GM23248 (cell line): ENCODE measurements at regions not wholly inside any gene's neighbourhood (a gene's known extent, or its start where the extent isn't known, plus 50 kb on each side); places are given as distances from the start of the nearest gene placed in this dataset.

Source experiments
- DNase-seq: peaks from one replicate; pipeline ENCODE4 v3.0.0-alpha.2; 2015
- H2AFZ ChIP-seq: fragments of 200-600 bp; sonication (generic); 2 replicates; pipeline ENCODE4 v1.6.1; 2016; ENCODE audit warnings: antibody characterized with exemption
- H3F3A ChIP-seq: fragments of 200-600 bp; sonication (generic); 2 replicates; pipeline ENCODE4 v1.6.1; 2016; ENCODE audit warnings: mild to moderate bottlenecking, antibody characterized with exemption, mixed run types; ENCODE audit not compliant: insufficient read depth
- H3K27ac ChIP-seq: fragments of 200-600 bp; sonication (generic); 2 replicates; pipeline ENCODE4 v1.5.1; 2016; ENCODE audit warnings: mild to moderate bottlenecking
- H3K27me3 ChIP-seq: fragments of 200-600 bp; sonication (generic); replicated peaks from 2 replicates; pipeline ENCODE4 v1.6.1; 2016; ENCODE audit warnings: mild to moderate bottlenecking; ENCODE audit not compliant: insufficient read depth
- H3K36me3 ChIP-seq: fragments of 200-600 bp; sonication (generic); 2 replicates; pipeline ENCODE4 v1.6.1; 2016; ENCODE audit warnings: low read depth, mild to moderate bottlenecking
- H3K4me1 ChIP-seq: fragments of 200-600 bp; sonication (generic); 2 replicates; pipeline ENCODE4 v1.6.1; 2016; ENCODE audit warnings: mild to moderate bottlenecking; ENCODE audit not compliant: insufficient read depth
- H3K4me2 ChIP-seq: fragments of 200-600 bp; sonication (generic); one replicate; pipeline ENCODE4 v1.6.1; 2016; ENCODE audit warnings: mild to moderate bottlenecking; ENCODE audit not compliant: unreplicated experiment
- H3K4me3 ChIP-seq: fragments of 200-600 bp; sonication (generic); 2 replicates; pipeline ENCODE4 v1.5.1; 2016; ENCODE audit warnings: mild to moderate bottlenecking
- H3K79me2 ChIP-seq: fragments of 200-600 bp; sonication (generic); 2 replicates; pipeline ENCODE4 v1.6.1; 2016; ENCODE audit warnings: mild to moderate bottlenecking; ENCODE audit not compliant: insufficient read depth
- H3K9ac ChIP-seq: fragments of 200-600 bp; sonication (generic); 2 replicates; pipeline ENCODE4 v1.6.1; 2016; ENCODE audit warnings: mild to moderate bottlenecking
- H3K9me2 ChIP-seq: fragments of 200-600 bp; sonication (generic); 2 replicates; pipeline ENCODE4 v1.6.1; 2016; ENCODE audit warnings: mixed run types, mild to moderate bottlenecking, moderate library complexity; ENCODE audit not compliant: insufficient read depth
- H3K9me3 ChIP-seq: fragments of 200-600 bp; sonication (generic); one replicate; pipeline ENCODE4 v1.6.1; 2017; ENCODE audit warnings: low read depth
- H4K20me1 ChIP-seq: fragments of 200-600 bp; sonication (generic); 2 replicates; pipeline ENCODE4 v1.6.0; 2016; ENCODE audit not compliant: insufficient read depth
- EZH2 ChIP-seq: fragments of 200-600 bp; sonication (generic); IDR thresholded peaks from 2 replicates; pipeline ENCODE4 v1.6.1; 2018; ENCODE audit warnings: antibody characterized with exemption, mild to moderate bottlenecking; ENCODE audit not compliant: insufficient read depth, poor library complexity, severe bottlenecking
- EZH2phosphoT487 ChIP-seq: fragments of 200-600 bp; sonication (generic); IDR thresholded peaks from 2 replicates; pipeline ENCODE4 v1.6.1; 2018; ENCODE audit warnings: antibody characterized with exemption, moderate library complexity, mild to moderate bottlenecking, low read depth; ENCODE audit not compliant: insufficient read depth
- WGBS, 2 experiments: methylation state at CpG; one replicate each; pipeline ENCODE4 v1.1.6; 2015 to 2017; ENCODE audit warnings: low lambda C conversion rate in 2 of 2, low coverage in 1 of 2; ENCODE audit errors: missing lambda C conversion rate in 2 of 2; 5-methylcytosine and 5-hydroxymethylcytosine counted together
- in situ Hi-C: fragments of 300-500 bp; cut with MboI; formaldehyde crosslinking; loops from 2 replicates; pipeline ENCODE4 v1.15.0; 2020

DNA sequence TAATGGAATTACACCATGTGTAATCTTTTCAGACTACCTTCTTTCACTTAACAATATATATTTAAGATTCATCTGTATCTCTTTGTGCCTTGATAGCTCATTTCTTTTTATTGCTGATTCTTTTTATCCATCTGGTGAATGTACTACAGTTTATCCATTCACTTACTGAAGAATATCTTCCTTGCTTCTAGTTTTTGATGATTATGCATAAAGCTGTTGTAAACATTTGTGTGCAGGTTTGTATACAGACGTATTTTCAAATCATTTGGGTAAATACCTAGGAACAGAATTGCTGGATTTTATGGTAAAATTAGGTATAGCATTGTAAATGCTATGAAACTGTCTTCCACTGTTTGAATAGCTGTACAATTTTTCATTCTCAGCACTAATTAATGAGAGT, 592.6 kb upstream of the HS6ST1 start:
- H3K9ac ChIP-seq, result no peak overlapping the region
- H3F3A ChIP-seq, result no peaks in the 10 kb centered on the region
- in situ Hi-C loops, result no loop called here
- H3K9me2 ChIP-seq, result no peaks in the 10 kb centered on the region
- H3K36me3 ChIP-seq, result no peaks in the 10 kb centered on the region
- no peak overlapping the region for H3K4me3 ChIP-seq
- H3K9me3 ChIP-seq, result no peaks in the 10 kb centered on the region
- WGBS, 2 experiments, result 2 to 4% methylated on average over 1 of the region's 1 CpG
- no peaks in the 10 kb centered on the region for H3K4me1 ChIP-seq
- no peak overlapping the region for H3K4me2 ChIP-seq
- no peak overlapping the region for H2AFZ ChIP-seq
- no peak overlapping the region for H3K27ac ChIP-seq
- TF ChIP-seq EZH2, result no peak
- no peak for TF ChIP-seq EZH2phosphoT487
- DNase-seq, result no peak
- H3K27me3 ChIP-seq, result no peaks in the 10 kb centered on the region
- H4K20me1 ChIP-seq, result no peaks in the 10 kb centered on the region
- H3K79me2 ChIP-seq, result no peaks in the 10 kb centered on the region

- H3K9me3 ChIP-seq, result peaks cover 2% of the 10 kb centered on the region
- no peaks in the 10 kb centered on the region for H3K36me3 ChIP-seq
- H4K20me1 ChIP-seq, result no peaks in the 10 kb centered on the region
- no peaks in the 10 kb centered on the region for H3F3A ChIP-seq
- no peaks in the 10 kb centered on the region for H3K9me2 ChIP-seq
- DNase-seq, result no peak
- no peaks in the 10 kb centered on the region for H3K79me2 ChIP-seq
- H3K27ac ChIP-seq, result no peak overlapping the region
- H3K4me1 ChIP-seq, result no peaks in the 10 kb centered on the region
- no peak overlapping the region for H3K4me3 ChIP-seq
- no peaks in the 10 kb centered on the region for H3K27me3 ChIP-seq
- in situ Hi-C loops, result no loop called here
- H3K4me2 ChIP-seq, result no peak overlapping the region
- H3K9ac ChIP-seq, result no peak overlapping the region
- no peak overlapping the region for H2AFZ ChIP-seq
- TF ChIP-seq EZH2phosphoT487 (no peak), EZH2 (no peak)
These were observed 595.7 kb upstream of the HS6ST1 start for GRCh38 chr2:128914320-128914719.

GRCh38 chr2:128921751-128922150, 603.1 kb upstream of the HS6ST1 start:
- H3K9ac ChIP-seq, result no peak overlapping the region
- H3K36me3 ChIP-seq, result no peaks in the 10 kb centered on the region
- H3K79me2 ChIP-seq, result no peaks in the 10 kb centered on the region
- in situ Hi-C loops, result no loop called here
- no peak overlapping the region for H2AFZ ChIP-seq
- DNase-seq, result no peak
- no peak for TF ChIP-seq EZH2phosphoT487
- TF ChIP-seq EZH2, result no peak
- WGBS, 2 experiments, result 0% methylated on average over 2 of the region's 2 CpGs
- no peaks in the 10 kb centered on the region for H3K27me3 ChIP-seq
- no peaks in the 10 kb centered on the region for H3K9me2 ChIP-seq
- H3K27ac ChIP-seq, result no peak overlapping the region
- no peak overlapping the region for H3K4me3 ChIP-seq
- peaks cover 2% of the 10 kb centered on the region for H3K9me3 ChIP-seq
- H4K20me1 ChIP-seq, result no peaks in the 10 kb centered on the region
- H3K4me1 ChIP-seq, result no peaks in the 10 kb centered on the region
- no peak overlapping the region for H3K4me2 ChIP-seq
- no peaks in the 10 kb centered on the region for H3F3A ChIP-seq

DNA sequence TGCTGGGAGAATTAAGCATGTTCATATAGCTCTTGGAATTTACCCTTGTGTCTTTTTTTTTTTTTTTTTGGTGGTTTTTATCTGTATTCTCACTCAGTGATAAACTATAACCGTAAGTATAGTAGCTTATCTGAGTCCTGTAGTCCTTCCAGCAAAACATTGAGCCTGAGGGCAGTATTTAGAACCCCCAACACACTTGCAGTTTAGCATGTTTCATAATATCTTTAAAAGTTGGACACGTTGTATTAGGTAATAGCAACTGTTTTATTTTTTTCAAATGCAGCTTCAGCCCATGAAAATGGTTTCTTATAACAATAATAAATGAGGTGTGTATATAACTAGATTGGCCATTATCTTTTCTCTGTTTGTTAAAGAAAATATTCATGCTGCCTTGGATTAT, 603.5 kb upstream of the HS6ST1 start:
- no peaks in the 10 kb centered on the region for H4K20me1 ChIP-seq
- peaks cover 2% of the 10 kb centered on the region for H3K9me3 ChIP-seq
- WGBS, 2 experiments, result 8 to 11% methylated on average over 2 of the region's 2 CpGs
- H3K4me3 ChIP-seq, result no peak overlapping the region
- no peak overlapping the region for H3K9ac ChIP-seq
- DNase-seq, result no peak
- H3K27ac ChIP-seq, result no peak overlapping the region
- no peaks in the 10 kb centered on the region for H3K4me1 ChIP-seq
- in situ Hi-C loops, result no loop called here
- H3K36me3 ChIP-seq, result no peaks in the 10 kb centered on the region
- no peak overlapping the region for H2AFZ ChIP-seq
- no peaks in the 10 kb centered on the region for H3K79me2 ChIP-seq
- no peak for TF ChIP-seq EZH2phosphoT487
- TF ChIP-seq EZH2, result no peak
- H3K9me2 ChIP-seq, result no peaks in the 10 kb centered on the region
- H3F3A ChIP-seq, result no peaks in the 10 kb centered on the region
- no peaks in the 10 kb centered on the region for H3K27me3 ChIP-seq
- H3K4me2 ChIP-seq, result no peak overlapping the region

DNA sequence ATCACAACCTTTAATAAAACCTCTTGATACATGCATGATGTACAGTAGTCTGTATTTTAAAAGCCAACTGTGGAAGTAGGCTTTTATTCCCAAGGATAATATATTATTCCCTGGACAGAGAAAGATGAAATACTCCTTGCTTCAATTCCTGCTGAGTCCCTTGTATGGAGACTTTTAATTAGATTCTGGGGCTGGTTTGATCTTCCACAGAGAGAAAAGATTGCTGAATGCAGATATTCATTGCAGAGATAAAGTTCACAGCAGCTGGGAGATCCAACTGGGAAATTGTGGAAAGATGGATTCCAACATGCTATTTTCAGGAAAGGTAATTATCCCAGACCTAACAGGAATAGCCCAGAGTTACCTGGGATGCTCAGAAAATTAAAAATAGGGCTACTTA, 607.0 kb upstream of the HS6ST1 start:
- no peaks in the 10 kb centered on the region for H3K79me2 ChIP-seq
- H3K4me2 ChIP-seq, result no peak overlapping the region
- no peaks in the 10 kb centered on the region for H3K27me3 ChIP-seq
- H3K27ac ChIP-seq, result no peak overlapping the region
- TF ChIP-seq EZH2 (no peak), EZH2phosphoT487 (no peak)
- no peaks in the 10 kb centered on the region for H3K36me3 ChIP-seq
- H3F3A ChIP-seq, result no peaks in the 10 kb centered on the region
- no peaks in the 10 kb centered on the region for H3K9me2 ChIP-seq
- no peaks in the 10 kb centered on the region for H3K4me1 ChIP-seq
- no peaks in the 10 kb centered on the region for H3K9me3 ChIP-seq
- no peak overlapping the region for H2AFZ ChIP-seq
- H4K20me1 ChIP-seq, result no peaks in the 10 kb centered on the region
- no peak overlapping the region for H3K4me3 ChIP-seq
- in situ Hi-C loops, result no loop called here
- H3K9ac ChIP-seq, result no peak overlapping the region
- DNase-seq, result no peak
